ENCODE measurements at regions not wholly inside any gene's neighbourhood (a gene's known extent, or its start where the extent isn't known, plus 50 kb on each side); places are given as distances from the start of the nearest gene placed in this dataset.

- POLR2A ChIA-PET: interaction anchor here (0.6 kb wide), 1 partner anchor 15 kb away, joined by 3 read pairs; no protein-coding TSS in a partner anchor
- intact Hi-C loops (cut with micrococcal nuclease; ENCODE audit: unreplicated experiment) (no loop called here), in situ Hi-C loops (cut with HindIII; ENCODE audit: low pct_unique_long_range_greater_than_20kb, low sequenced_read_pairs) (no loop called here)
- Histone ChIP-seq H3K27ac (ENCODE audit: low read length) (no peak overlapping the region), H3K4me3 (ENCODE audit: low read depth in 2 of 2, low read length in 2 of 2) (no peak overlapping the region), H3K36me3 (ENCODE audit: control insufficient read depth, insufficient read depth, low read length) (no peaks in the 10 kb centered on the region), H3K4me1 (ENCODE audit: control insufficient read depth, insufficient read depth, low read length) (no peaks in the 10 kb centered on the region), H3K9me3 (ENCODE audit: control insufficient read depth, insufficient read depth, low read depth, low read length) (no peaks in the 10 kb centered on the region), H3K27me3 (ENCODE audit: control insufficient read depth, insufficient read depth, low read length) (no peaks in the 10 kb centered on the region)
- DNase-seq (ENCODE audit: low read depth, low spot score): no peak
- ATAC-seq: no peak
- BruUV-seq (replicated peaks): no TSS peak
- CTCF ChIA-PET: no interaction called here
- TF ChIP-seq TCF7L2 (IDR thresholded peaks at IDR 0.05; ENCODE audit: low read depth, low read length) (no peak), SIN3A (IDR thresholded peaks at IDR 0.05; ENCODE audit: borderline replicate concordance, insufficient read depth, low read depth, low read length) (no peak), POLR2AphosphoS5 (IDR thresholded peaks at IDR 0.05; ENCODE audit: low read depth, low read length) (no peak), CTCF (IDR thresholded peaks at IDR 0.05) (no peak)
- TF ChIP-seq, protein P1, sequence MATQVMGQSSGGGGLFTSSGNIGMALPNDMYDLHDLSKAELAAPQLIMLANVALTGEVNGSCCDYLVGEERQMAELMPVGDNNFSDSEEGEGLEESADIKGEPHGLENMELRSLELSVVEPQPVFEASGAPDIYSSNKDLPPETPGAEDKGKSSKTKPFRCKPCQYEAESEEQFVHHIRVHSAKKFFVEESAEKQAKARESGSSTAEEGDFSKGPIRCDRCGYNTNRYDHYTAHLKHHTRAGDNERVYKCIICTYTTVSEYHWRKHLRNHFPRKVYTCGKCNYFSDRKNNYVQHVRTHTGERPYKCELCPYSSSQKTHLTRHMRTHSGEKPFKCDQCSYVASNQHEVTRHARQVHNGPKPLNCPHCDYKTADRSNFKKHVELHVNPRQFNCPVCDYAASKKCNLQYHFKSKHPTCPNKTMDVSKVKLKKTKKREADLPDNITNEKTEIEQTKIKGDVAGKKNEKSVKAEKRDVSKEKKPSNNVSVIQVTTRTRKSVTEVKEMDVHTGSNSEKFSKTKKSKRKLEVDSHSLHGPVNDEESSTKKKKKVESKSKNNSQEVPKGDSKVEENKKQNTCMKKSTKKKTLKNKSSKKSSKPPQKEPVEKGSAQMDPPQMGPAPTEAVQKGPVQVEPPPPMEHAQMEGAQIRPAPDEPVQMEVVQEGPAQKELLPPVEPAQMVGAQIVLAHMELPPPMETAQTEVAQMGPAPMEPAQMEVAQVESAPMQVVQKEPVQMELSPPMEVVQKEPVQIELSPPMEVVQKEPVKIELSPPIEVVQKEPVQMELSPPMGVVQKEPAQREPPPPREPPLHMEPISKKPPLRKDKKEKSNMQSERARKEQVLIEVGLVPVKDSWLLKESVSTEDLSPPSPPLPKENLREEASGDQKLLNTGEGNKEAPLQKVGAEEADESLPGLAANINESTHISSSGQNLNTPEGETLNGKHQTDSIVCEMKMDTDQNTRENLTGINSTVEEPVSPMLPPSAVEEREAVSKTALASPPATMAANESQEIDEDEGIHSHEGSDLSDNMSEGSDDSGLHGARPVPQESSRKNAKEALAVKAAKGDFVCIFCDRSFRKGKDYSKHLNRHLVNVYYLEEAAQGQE (IDR thresholded peaks at IDR 0.05; ENCODE audit: insufficient read depth in 1 of 2, low read depth in 2 of 2, low read length in 1 of 2): no peak
Observed at GRCh38 chr3:151989621-151990020, 116.2 kb downstream of the SUCNR1 start.

DNA sequence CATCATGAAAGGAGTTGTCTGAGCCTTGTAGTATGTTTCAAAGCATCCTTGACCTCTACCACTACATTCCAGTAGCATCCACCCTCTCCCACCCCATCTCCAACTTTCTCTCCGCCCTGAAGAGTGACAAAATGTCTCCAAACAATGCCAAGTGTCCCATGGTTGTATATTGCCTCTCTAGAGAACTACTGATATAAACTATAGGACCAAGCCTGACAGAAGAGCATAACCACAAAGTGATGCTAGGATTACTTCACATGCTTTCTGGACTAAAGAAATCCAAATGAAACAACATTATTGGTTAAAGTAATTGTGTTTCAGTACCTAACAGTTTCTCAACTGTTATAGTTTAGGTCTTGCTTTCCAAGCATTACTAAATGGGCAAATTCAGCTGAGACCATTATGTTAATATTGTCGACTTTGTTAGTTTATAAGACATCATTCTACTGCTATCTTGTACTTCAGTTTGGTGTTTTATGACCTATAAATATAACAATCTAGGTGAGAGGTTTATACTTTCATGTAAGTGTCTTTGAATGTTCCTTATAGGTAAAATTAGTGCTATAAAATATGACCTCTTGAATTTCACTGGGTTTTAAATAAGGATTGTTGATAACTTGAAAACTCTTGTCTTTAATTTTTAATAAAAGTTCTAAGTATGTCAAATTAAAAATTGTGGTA lies 117.4 kb downstream of the SUCNR1 start:
- intact Hi-C loops (cut with micrococcal nuclease; ENCODE audit: unreplicated experiment) (no loop called here), in situ Hi-C loops (cut with HindIII; ENCODE audit: low pct_unique_long_range_greater_than_20kb, low sequenced_read_pairs) (no loop called here)
- H3K27me3 ChIP-seq (ENCODE audit: control insufficient read depth, insufficient read depth, low read length): no peaks in the 10 kb centered on the region
- CTCF ChIA-PET: no interaction called here
- TF ChIP-seq SIN3A (IDR thresholded peaks at IDR 0.05; ENCODE audit: borderline replicate concordance, insufficient read depth, low read depth, low read length) (no peak), TCF7L2 (IDR thresholded peaks at IDR 0.05; ENCODE audit: low read depth, low read length) (no peak), CTCF (IDR thresholded peaks at IDR 0.05) (no peak), POLR2AphosphoS5 (IDR thresholded peaks at IDR 0.05; ENCODE audit: low read depth, low read length) (no peak)
- TF ChIP-seq, protein P1 (IDR thresholded peaks at IDR 0.05; ENCODE audit: insufficient read depth in 1 of 2, low read depth in 2 of 2, low read length in 1 of 2): no peak
- ATAC-seq: no peak
- no peaks in the 10 kb centered on the region for H3K4me1 ChIP-seq (ENCODE audit: control insufficient read depth, insufficient read depth, low read length)
- POLR2A ChIA-PET: no interaction called here
- no peak overlapping the region for H3K4me3 ChIP-seq (ENCODE audit: low read depth in 2 of 2, low read length in 2 of 2)
- H3K9me3 ChIP-seq (ENCODE audit: control insufficient read depth, insufficient read depth, low read depth, low read length): no peaks in the 10 kb centered on the region
- BruUV-seq (replicated peaks): no TSS peak
- H3K36me3 ChIP-seq (ENCODE audit: control insufficient read depth, insufficient read depth, low read length): no peaks in the 10 kb centered on the region
- DNase-seq (ENCODE audit: low read depth, low spot score): no peak
- no peak overlapping the region for H3K27ac ChIP-seq (ENCODE audit: low read length)
